Right cardiac atrium (tissue), 5 donors: ENCODE measurements at regions not wholly inside any gene's neighbourhood (a gene's known extent, or its start where the extent isn't known, plus 50 kb on each side); places are given as distances from the start of the nearest gene placed in this dataset.

ENCODE experiments used
- ATAC-seq, 2 donors: fragments of 200-7000 bp; cut with Tn5 transposase; one replicate each; pipeline versions ENCODE4 v1.8.0 to v1.9.1; 2020; ENCODE audit warnings: moderate library complexity in 2 of 2, mild to moderate bottlenecking in 1 of 2
- DNase-seq, 3 donors: peaks; one replicate each; pipeline ENCODE4 v3.0.0-alpha.2; 2020
- H3K27ac ChIP-seq: one replicate; pipeline ENCODE4 v1.5.1; 2013; ENCODE audit warnings: mild to moderate bottlenecking, low read length, control low read depth, moderate library complexity
- H3K27me3 ChIP-seq: one replicate; pipeline ENCODE4 v1.6.1; 2013; ENCODE audit not compliant: control insufficient read depth, insufficient read depth
- H3K4me1 ChIP-seq: one replicate; pipeline ENCODE4 v1.6.1; 2013; ENCODE audit warnings: low read length; ENCODE audit not compliant: control insufficient read depth, insufficient read depth
- H3K4me3 ChIP-seq: one replicate; pipeline ENCODE4 v1.5.1; 2013; ENCODE audit warnings: low read length, control low read depth
- H3K9me3 ChIP-seq: one replicate; pipeline ENCODE4 v1.6.1; 2013; ENCODE audit warnings: low read length; ENCODE audit not compliant: control insufficient read depth
- WGBS: extraction: QIAGEN DNeasy Blood & Tissue Kit; methylation state at CpG from one replicate; pipeline ENCODE4 v1.1.7; 2013; 5-methylcytosine and 5-hydroxymethylcytosine counted together
- intact Hi-C, 4 donors: fragments of 100-400 bp; cut with DNase I; formaldehyde crosslinking; loops; one replicate each; pipeline versions ENCODE4 v1.11.0 to v1.14.0; 2022 to 2023
- donor health status: healthy with polysubstance abuse.
- donor health status: DM: no; HTN: yes; CAD: no.
- donor health status: DM: no; HTN: no; CAD: no.
- donor health status: DM: no; HTN: yes; CAD: no; lungs with severe emphysema.
- donor health status: DM: yes; HTN: yes; CAD: no.

DNA sequence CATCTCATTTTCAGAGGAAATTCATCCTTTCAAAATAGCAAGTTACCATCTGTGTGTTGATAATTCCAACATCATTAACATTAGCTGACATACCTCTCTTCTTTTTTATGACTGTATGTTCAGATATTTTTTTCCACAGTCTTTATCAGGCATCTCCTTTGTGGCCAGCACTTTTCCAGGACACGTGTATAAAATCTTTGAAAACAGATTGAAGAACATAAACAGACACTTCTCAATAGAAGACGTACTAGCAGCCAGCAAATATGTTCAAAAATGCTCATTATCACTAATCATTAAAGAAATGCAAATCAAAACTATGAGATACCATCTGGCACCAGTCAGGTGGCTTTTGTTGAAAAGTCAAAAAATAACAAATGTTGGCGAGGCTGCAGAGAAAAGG lies 734.3 kb downstream of the SEMA5A start:
- Histone ChIP-seq H3K9me3 (peaks cover 5% of the 10 kb centered on the region), H3K4me1 (no peaks in the 10 kb centered on the region), H3K4me3 (no peak overlapping the region), H3K27me3 (no peaks in the 10 kb centered on the region), H3K27ac (no peak overlapping the region)
- 60% methylated on average over 3 of the region's 3 CpGs for WGBS
- DNase-seq (no peak), ATAC-seq (no peak)
- intact Hi-C loops, result no loop called here

DNA sequence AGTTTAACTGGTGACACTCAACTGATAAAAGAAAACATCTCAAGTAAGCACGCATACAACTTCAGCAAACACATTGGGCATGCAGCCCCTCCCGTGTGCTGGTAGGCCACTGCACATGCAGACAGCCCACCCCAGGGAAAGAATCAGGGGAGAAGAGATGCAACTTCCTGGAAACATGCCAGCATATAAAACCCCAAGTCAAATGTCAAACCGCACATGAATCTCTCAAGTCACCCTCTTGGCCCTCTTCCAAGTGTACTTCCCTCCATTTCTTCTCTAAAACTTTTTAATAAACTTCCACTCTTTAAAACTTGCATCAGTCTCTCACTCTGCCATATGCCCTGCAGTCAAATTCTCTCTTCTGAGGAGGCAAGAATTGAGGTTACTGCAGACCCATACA lies 732.7 kb downstream of the SEMA5A start:
- Histone ChIP-seq H3K9me3 (peaks cover 5% of the 10 kb centered on the region), H3K27me3 (no peaks in the 10 kb centered on the region), H3K4me1 (no peaks in the 10 kb centered on the region), H3K4me3 (no peak overlapping the region), H3K27ac (no peak overlapping the region)
- intact Hi-C loops, result no loop called here
- no peak for DNase-seq
- 80% methylated on average over 3 of the region's 3 CpGs for WGBS
- ATAC-seq, result no peak

DNA sequence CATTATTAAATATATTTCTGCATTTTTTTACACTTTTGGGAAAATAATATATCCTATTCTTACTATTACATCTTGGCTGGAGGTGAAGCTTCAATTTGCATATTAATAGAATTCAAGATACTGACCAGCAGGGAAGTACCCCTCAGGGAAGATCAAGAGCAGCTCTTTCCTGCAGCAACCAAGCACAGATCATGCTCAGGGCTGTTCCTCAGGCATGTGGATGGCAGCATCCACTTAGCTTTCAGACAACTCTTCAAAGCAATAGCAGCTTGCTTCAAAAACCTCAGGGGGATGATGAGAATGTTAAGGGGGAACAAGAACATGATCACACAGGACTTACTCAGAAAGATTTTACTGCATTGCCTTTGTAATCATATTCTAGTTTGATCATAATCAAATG lies 731.8 kb downstream of the SEMA5A start:
- Histone ChIP-seq H3K4me1 (no peaks in the 10 kb centered on the region), H3K4me3 (no peak overlapping the region), H3K27me3 (no peaks in the 10 kb centered on the region), H3K9me3 (peaks cover 5% of the 10 kb centered on the region), H3K27ac (no peak overlapping the region)
- ATAC-seq (no peak), DNase-seq (no peak)
- intact Hi-C loops, result no loop called here

DNA sequence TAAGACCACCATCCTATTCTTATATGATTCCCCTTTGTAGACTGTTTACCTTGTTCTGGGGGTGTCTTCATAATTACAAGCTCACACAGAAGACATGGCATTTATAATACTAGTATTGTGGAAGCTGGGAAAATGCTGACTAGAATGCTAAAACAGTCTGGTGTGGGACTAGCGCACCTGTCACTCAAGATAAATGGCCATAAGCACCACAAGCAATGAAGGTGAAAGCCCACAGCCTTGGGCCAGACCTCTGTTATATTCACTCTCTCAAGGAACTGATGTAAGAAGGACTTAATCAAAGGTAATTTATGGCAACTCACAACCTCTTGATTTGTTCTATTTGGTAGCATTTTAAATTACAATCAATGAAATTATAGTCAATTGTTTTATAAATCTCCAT lies 721.5 kb downstream of the SEMA5A start:
- Histone ChIP-seq H3K4me1 (peaks cover 2% of the 10 kb centered on the region), H3K27ac (no peak overlapping the region), H3K4me3 (no peak overlapping the region), H3K9me3 (peaks cover 8% of the 10 kb centered on the region), H3K27me3 (no peaks in the 10 kb centered on the region)
- WGBS, result 80% methylated on average over 1 of the region's 1 CpG
- intact Hi-C loops, result no loop called here
- ATAC-seq (no peak), DNase-seq (no peak)

DNA sequence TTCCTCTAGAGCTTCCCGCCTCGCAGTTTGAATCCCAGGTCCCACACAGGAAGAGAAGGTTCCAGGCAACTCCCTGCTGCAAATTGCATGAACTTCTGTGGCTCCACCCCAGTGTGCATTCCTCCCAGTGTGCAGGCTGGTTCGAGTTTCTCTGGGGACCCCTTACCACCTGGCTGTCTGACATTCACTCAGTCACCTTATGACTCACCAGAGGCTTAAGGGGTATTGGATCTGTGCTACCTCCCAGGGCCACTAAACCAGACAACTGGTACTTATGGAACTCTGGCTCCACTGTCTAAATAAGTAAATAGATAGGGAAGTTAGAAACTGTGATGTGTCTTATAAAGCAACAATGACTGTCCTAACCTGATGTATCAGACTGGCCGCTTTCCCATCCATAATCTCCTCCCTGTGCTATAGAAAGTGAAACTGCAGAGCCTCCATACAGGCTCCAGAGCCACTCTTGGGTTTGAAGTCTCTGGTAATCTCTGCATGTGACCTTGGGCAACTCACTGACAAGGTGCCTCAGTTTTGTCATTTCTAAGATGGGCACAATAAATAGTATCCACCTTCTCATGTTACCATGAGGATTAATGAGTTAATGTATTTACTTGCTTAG lies 720.6 kb downstream of the SEMA5A start:
- WGBS, result 80% methylated on average over 4 of the region's 4 CpGs
- DNase-seq (no peak), ATAC-seq (no peak)
- Histone ChIP-seq H3K27ac (no peak overlapping the region), H3K4me1 (peaks cover 2% of the 10 kb centered on the region), H3K27me3 (no peaks in the 10 kb centered on the region), H3K4me3 (no peak overlapping the region), H3K9me3 (peaks cover 9% of the 10 kb centered on the region)
- intact Hi-C loops, result no loop called here

DNA sequence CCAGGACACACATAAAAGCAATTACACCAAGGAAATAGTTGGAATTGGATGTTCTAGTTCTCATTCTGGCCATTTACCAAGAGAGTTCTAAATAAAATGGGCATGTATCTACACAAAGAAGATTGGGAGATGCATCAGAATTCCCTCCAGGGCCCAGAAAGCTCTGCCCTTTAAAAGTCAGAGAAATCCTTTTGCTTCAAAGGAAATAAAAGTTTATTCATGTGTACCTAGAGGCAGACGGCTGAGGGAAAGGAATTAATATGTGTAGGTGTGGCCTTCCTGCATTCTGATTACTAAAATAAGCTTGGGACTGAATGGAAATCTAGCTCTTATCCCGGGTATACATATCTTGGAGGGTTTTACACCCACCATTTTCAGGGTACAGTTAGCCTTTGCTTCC lies 719.4 kb downstream of the SEMA5A start:
- Histone ChIP-seq H3K4me1 (peaks cover 2% of the 10 kb centered on the region), H3K27me3 (no peaks in the 10 kb centered on the region), H3K27ac (no peak overlapping the region), H3K9me3 (peaks cover 9% of the 10 kb centered on the region), H3K4me3 (no peak overlapping the region)
- 62% methylated on average over 2 of the region's 2 CpGs for WGBS
- intact Hi-C loops, result no loop called here
- ATAC-seq (peak in 1 of 2 donors; percentile 28), DNase-seq (no peak)

DNA sequence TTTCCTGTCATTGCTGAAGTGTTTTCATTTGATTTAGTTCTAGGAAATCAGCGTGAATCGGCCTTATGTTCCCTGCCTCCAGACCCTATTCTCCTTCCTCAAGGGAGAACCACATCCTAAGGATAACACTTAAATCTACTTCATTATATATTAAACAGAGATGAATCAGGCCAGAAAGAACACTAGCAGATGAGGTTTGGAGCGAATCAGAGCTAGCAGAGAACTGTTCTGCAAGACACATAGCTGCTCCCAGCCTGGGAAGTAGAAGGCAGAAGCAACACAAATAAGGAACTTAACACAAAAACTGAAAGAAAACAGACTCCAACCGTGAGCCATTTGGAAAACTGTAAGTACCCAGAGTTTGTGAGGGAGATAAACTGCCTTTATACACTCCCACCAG lies 718.2 kb downstream of the SEMA5A start:
- Histone ChIP-seq H3K4me1 (peaks cover 2% of the 10 kb centered on the region), H3K9me3 (peaks cover 9% of the 10 kb centered on the region), H3K4me3 (no peak overlapping the region), H3K27ac (no peak overlapping the region), H3K27me3 (no peaks in the 10 kb centered on the region)
- WGBS, result 32% methylated on average over 4 of the region's 4 CpGs
- ATAC-seq (peak in 1 of 2 donors; percentile 44), DNase-seq (no peak)
- intact Hi-C loops, result no loop called here

DNA sequence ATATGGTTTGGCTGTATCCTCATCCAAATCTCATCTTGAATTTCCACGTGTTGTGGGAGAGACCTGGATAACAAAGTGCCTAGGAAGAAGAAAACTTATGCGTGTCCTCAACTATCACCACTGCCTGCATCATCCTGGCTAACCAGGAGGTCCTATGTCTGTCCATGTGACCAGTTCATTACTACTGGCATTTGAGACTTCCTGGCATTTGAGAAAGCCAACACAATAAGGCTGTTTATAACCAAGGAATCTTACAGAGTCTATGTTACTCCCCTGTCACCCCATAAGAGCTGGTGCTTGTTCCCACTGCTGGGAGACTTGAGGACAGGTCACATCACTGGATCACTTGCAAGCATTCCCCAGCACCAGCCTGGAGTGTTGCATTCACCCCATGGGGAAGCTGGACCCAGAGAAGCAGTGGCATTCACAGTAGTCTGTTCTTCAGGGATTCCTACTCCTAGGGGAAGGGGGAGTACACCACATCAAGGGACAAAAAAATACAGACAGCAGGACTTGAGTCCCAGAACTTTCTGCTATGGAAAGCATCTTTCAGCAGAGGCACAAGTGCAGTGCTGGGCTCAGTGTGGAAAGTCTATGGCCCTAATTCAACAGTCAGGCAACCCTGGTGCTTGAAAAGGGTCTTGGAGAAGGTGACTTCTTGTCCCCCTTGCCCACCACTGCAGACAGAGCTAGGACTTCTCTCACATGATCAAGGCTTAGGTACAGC lies 717.1 kb downstream of the SEMA5A start:
- Histone ChIP-seq H3K9me3 (peaks cover 9% of the 10 kb centered on the region), H3K4me3 (no peak overlapping the region), H3K27ac (peak overlapping the region; percentile 51), H3K4me1 (peaks cover 2% of the 10 kb centered on the region), H3K27me3 (no peaks in the 10 kb centered on the region)
- WGBS, result 81% methylated on average over 2 of the region's 2 CpGs
- no peak for ATAC-seq
- DNase-seq, result no peak
- intact Hi-C loops, result no loop called here

DNA sequence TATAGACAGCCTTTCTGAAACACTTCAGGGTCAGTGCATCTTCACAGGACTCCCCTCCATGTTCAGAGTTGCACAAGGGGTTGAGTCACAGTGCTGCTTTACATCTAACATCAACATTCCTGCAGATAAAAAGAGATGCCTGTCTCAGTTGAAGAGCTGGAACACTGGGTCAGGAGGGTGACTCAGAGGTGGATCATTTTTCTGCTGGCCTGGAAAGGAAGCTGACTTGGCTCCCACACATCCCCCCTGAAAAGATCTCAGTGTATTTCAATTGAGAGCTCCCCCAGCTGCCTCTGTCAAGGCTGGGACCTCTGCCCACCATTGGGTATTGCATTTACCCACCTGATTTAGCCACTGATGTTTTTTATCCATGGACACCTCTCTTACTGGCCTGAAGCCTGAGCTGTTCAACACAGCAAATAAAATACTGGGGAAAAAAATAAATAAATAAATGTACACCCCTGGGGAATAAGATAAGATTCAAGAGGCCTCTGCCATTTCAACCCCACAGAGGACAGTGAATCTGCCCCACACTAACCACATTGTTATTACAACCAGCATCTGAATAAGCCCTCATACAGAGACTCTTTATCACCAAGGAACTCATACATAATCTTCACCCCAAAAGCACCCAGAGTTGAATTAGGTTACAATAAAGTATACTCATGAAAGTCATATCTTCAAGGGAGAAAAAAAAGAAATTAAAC lies 716.4 kb downstream of the SEMA5A start:
- intact Hi-C loops, result no loop called here
- Histone ChIP-seq H3K27me3 (no peaks in the 10 kb centered on the region), H3K4me1 (peaks cover 2% of the 10 kb centered on the region), H3K27ac (peak overlapping the region; percentile 51), H3K4me3 (no peak overlapping the region), H3K9me3 (peaks cover 9% of the 10 kb centered on the region)
- DNase-seq (no peak), ATAC-seq (peak; percentile 55 to 90)

DNA sequence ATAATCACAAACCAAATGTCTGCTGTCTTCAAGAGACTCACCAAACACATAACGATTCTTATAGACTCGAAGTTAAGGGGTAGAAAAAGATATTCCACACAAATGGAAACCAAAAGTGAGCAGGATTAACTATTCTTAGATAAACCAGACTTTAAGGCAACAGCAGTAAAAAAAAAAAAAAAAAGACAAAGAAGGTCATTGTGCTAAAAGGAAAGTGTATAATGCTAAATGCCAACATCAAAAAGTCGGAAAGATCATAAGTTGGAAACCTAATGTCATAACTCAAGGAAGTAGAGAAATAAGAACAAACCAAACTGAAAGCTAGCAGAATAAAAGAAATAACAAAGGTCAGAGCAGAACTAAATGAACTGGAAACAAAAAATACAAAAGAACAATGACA lies 714.6 kb downstream of the SEMA5A start:
- Histone ChIP-seq H3K27ac (no peak overlapping the region), H3K9me3 (peaks cover 9% of the 10 kb centered on the region), H3K4me1 (peaks cover 2% of the 10 kb centered on the region), H3K27me3 (no peaks in the 10 kb centered on the region), H3K4me3 (no peak overlapping the region)
- WGBS, result 77% methylated on average over 3 of the region's 3 CpGs
- intact Hi-C loops, result no loop called here
- DNase-seq, result no peak
- no peak for ATAC-seq

DNA sequence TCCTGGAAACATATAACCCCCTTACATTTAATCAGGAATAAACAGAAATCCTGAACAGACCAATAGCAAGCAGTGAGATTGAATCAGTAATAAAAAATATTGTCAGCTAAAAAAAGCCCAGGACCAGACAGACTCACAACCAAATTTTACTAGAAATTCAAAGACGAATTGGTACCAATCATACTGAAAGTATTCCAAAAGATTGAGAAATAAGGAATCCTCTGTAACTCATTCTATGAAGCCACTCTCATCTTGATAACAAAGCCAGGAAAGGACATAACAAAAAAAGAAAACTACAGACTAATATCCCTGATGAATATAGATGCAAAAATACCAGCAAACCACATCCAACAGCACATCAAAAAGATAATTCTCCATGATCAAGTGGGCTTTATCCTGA lies 714.0 kb downstream of the SEMA5A start:
- Histone ChIP-seq H3K27ac (no peak overlapping the region), H3K27me3 (no peaks in the 10 kb centered on the region), H3K9me3 (peaks cover 9% of the 10 kb centered on the region), H3K4me1 (peaks cover 2% of the 10 kb centered on the region), H3K4me3 (no peak overlapping the region)
- 77% methylated on average over 1 of the region's 1 CpG for WGBS
- ATAC-seq (no peak), DNase-seq (no peak)
- intact Hi-C loops, result no loop called here
